ENCODE measurements at regions not wholly inside any gene's neighbourhood (a gene's known extent, or its start where the extent isn't known, plus 50 kb on each side); places are given as distances from the start of the nearest gene placed in this dataset.

DNA sequence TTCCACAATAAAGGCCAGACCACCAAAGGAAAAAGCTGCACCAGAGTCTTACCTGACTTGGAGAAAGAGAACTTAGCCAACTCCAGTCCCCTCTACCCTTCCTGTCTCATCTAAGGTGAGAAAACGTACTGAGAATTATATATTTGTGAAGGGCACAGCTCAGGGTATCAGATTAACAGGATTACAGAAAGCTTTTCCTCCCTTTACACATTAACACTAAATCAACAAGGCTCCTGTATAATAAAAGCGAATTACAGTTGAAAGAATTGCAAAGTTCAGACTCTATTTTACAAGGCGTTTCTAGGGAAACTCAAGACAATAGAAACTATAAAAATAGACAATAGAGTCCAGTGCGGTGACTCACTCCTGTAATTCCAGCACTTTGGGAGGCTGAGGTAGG lies 82.7 kb upstream of the RPL10L start:
- no peak overlapping the region for H2AFZ ChIP-seq (ENCODE audit: low read depth, low read length)
- no peak for ATAC-seq
- FAIRE-seq, result no peak
- H3K79me2 ChIP-seq (ENCODE audit: control insufficient read depth, insufficient read depth, low read length), result no peaks in the 10 kb centered on the region
- H3K27me3 ChIP-seq (ENCODE audit: control insufficient read depth in 2 of 2, insufficient read depth in 2 of 2, low read length in 2 of 2), result no peaks in the 10 kb centered on the region
- H3K4me3 ChIP-seq, result no peak overlapping the region
- no peak overlapping the region for H3K9ac ChIP-seq (ENCODE audit: insufficient read depth in 1 of 2, low read depth in 2 of 2, low read length in 2 of 2)
- in situ Hi-C loops (cut with MboI), result no loop called here
- POLR2A ChIA-PET, result no interaction called here
- intact Hi-C loops (cut with micrococcal nuclease), result no loop called here
- H3K4me1 ChIP-seq (replicated peaks in 1 of 2; ENCODE audit: control insufficient read depth in 2 of 2, insufficient read depth in 2 of 2, low read length in 2 of 2), result no peaks in the 10 kb centered on the region
- H4K20me1 ChIP-seq (replicated peaks; ENCODE audit: control insufficient read depth, insufficient read depth, low read length), result no peaks in the 10 kb centered on the region
- no peaks in the 10 kb centered on the region for H3K9me1 ChIP-seq (ENCODE audit: control insufficient read depth, insufficient read depth, low read length)
- H3K9me3 ChIP-seq (replicated peaks; ENCODE audit: control insufficient read depth, insufficient read depth, low read depth, low read length), result no peaks in the 10 kb centered on the region
- DNase-seq (ENCODE audit: extremely low read depth in 1 of 4, low spot score in 3 of 4), result no peak
- no TSS peak for BruUV-seq (replicated peaks)
- 0% methylated on average over 3 of the region's 4 CpGs for WGBS (ENCODE audit: insufficient coverage, low coverage, missing lambda C conversion rate)
- no peak overlapping the region for H3K27ac ChIP-seq (ENCODE audit: extremely low read depth, low read depth, low read length)
- CTCF ChIA-PET (ENCODE audit: low intra/inter-chr PET ratio), result no interaction called here
- H3K4me2 ChIP-seq (ENCODE audit: insufficient read depth, low read length), result no peak overlapping the region
- no peaks in the 10 kb centered on the region for H3K36me3 ChIP-seq (ENCODE audit: control insufficient read depth, insufficient read depth, low read length)
- no peak for TF ChIP-seq NFYB (IDR thresholded peaks at IDR 0.05; ENCODE audit: extremely low read depth, insufficient read length)
- TF ChIP-seq ZNF830 (CRISPR knock-in tag; IDR thresholded peaks at IDR 0.05), result no peak
- no peak for TF ChIP-seq MYBL2 (IDR thresholded peaks at IDR 0.05; ENCODE audit: low read depth)
- TF ChIP-seq MYBL2 (CRISPR knock-in tag; IDR thresholded peaks at IDR 0.05; ENCODE audit: borderline replicate concordance), result no peak
- TF ChIP-seq ZNF12 (CRISPR knock-in tag; IDR thresholded peaks at IDR 0.05), result no peak
- no peak for TF ChIP-seq E2F3 (CRISPR knock-in tag; IDR thresholded peaks at IDR 0.05)
- TF ChIP-seq ZNF589 (CRISPR knock-in tag; IDR thresholded peaks at IDR 0.05; ENCODE audit: low read depth), result no peak
- no peak for TF ChIP-seq ETV1 (tag; conservative IDR thresholded peaks at IDR 0.05; ENCODE audit: low read depth)
- TF ChIP-seq CREB1 (IDR thresholded peaks at IDR 0.05), result no peak
- TF ChIP-seq CREB1 (CRISPR knock-in tag; IDR thresholded peaks at IDR 0.05), result no peak
- TF ChIP-seq, protein P1, sequence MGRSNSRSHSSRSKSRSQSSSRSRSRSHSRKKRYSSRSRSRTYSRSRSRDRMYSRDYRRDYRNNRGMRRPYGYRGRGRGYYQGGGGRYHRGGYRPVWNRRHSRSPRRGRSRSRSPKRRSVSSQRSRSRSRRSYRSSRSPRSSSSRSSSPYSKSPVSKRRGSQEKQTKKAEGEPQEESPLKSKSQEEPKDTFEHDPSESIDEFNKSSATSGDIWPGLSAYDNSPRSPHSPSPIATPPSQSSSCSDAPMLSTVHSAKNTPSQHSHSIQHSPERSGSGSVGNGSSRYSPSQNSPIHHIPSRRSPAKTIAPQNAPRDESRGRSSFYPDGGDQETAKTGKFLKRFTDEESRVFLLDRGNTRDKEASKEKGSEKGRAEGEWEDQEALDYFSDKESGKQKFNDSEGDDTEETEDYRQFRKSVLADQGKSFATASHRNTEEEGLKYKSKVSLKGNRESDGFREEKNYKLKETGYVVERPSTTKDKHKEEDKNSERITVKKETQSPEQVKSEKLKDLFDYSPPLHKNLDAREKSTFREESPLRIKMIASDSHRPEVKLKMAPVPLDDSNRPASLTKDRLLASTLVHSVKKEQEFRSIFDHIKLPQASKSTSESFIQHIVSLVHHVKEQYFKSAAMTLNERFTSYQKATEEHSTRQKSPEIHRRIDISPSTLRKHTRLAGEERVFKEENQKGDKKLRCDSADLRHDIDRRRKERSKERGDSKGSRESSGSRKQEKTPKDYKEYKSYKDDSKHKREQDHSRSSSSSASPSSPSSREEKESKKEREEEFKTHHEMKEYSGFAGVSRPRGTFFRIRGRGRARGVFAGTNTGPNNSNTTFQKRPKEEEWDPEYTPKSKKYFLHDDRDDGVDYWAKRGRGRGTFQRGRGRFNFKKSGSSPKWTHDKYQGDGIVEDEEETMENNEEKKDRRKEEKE (IDR thresholded peaks at IDR 0.05; ENCODE audit: borderline replicate concordance in 1 of 2, control insufficient read depth in 1 of 2, low read depth in 2 of 2, low read length in 1 of 2), result no peak
- TF ChIP-seq JUND (IDR thresholded peaks at IDR 0.05; ENCODE audit: borderline replicate concordance, low read depth, low read length), result no peak
- TF ChIP-seq JUND (tag; IDR thresholded peaks at IDR 0.05; ENCODE audit: borderline replicate concordance, low read depth, low read length), result no peak
- TF ChIP-seq SMARCA5 (IDR thresholded peaks at IDR 0.05), result no peak
- TF ChIP-seq, protein P2, sequence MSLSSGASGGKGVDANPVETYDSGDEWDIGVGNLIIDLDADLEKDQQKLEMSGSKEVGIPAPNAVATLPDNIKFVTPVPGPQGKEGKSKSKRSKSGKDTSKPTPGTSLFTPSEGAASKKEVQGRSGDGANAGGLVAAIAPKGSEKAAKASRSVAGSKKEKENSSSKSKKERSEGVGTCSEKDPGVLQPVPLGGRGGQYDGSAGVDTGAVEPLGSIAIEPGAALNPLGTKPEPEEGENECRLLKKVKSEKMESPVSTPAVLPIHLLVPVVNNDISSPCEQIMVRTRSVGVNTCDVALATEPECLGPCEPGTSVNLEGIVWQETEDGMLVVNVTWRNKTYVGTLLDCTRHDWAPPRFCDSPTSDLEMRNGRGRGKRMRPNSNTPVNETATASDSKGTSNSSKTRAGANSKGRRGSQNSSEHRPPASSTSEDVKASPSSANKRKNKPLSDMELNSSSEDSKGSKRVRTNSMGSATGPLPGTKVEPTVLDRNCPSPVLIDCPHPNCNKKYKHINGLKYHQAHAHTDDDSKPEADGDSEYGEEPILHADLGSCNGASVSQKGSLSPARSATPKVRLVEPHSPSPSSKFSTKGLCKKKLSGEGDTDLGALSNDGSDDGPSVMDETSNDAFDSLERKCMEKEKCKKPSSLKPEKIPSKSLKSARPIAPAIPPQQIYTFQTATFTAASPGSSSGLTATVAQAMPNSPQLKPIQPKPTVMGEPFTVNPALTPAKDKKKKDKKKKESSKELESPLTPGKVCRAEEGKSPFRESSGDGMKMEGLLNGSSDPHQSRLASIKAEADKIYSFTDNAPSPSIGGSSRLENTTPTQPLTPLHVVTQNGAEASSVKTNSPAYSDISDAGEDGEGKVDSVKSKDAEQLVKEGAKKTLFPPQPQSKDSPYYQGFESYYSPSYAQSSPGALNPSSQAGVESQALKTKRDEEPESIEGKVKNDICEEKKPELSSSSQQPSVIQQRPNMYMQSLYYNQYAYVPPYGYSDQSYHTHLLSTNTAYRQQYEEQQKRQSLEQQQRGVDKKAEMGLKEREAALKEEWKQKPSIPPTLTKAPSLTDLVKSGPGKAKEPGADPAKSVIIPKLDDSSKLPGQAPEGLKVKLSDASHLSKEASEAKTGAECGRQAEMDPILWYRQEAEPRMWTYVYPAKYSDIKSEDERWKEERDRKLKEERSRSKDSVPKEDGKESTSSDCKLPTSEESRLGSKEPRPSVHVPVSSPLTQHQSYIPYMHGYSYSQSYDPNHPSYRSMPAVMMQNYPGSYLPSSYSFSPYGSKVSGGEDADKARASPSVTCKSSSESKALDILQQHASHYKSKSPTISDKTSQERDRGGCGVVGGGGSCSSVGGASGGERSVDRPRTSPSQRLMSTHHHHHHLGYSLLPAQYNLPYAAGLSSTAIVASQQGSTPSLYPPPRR (CRISPR knock-in tag; IDR thresholded peaks at IDR 0.05; ENCODE audit: borderline replicate concordance), result no peak
- no peak for TF ChIP-seq BRCA1 (IDR thresholded peaks at IDR 0.05)
- no peak for TF ChIP-seq BRCA1 (CRISPR knock-in tag; IDR thresholded peaks at IDR 0.05)
